AG04449 (cell line): ENCODE measurements at regions not wholly inside any gene's neighbourhood (a gene's known extent, or its start where the extent isn't known, plus 50 kb on each side); places are given as distances from the start of the nearest gene placed in this dataset.

ENCODE experiments used
- CTCF ChIA-PET: fragments of 350-600 bp; formaldehyde crosslinking; extraction: SDS; loops from one replicate; lab custom pipeline; 2021; ENCODE audit warnings: antibody characterized with exemption; lab: Yijun Ruan, JAX
- POLR2A ChIA-PET: fragments of 400-600, 350-600 bp; formaldehyde crosslinking; extraction: SDS; loops from one replicate; lab custom pipeline; 2020; ENCODE audit warnings: antibody characterized with exemption, inconsistent platforms; lab: Yijun Ruan, JAX
- DNase-seq: peaks from one replicate; pipeline ENCODE4 v3.0.0-alpha.2; 2010; ENCODE audit warnings: low read depth, low spot score
- H3K4me3 ChIP-seq: 2 replicates; pipeline ENCODE4 v1.5.1; 2011; ENCODE audit warnings: low read depth, mild to moderate bottlenecking, control low read depth, low read length
- TF ChIP-seq, protein P1 (sequence below): IDR thresholded peaks from one replicate; pipeline ENCODE4 v1.5.1; 2011; ENCODE audit warnings: mild to moderate bottlenecking, moderate library complexity, low read length, control low read depth, inconsistent platforms; ENCODE audit not compliant: insufficient read depth; ENCODE audit errors: missing control alignments

DNA sequence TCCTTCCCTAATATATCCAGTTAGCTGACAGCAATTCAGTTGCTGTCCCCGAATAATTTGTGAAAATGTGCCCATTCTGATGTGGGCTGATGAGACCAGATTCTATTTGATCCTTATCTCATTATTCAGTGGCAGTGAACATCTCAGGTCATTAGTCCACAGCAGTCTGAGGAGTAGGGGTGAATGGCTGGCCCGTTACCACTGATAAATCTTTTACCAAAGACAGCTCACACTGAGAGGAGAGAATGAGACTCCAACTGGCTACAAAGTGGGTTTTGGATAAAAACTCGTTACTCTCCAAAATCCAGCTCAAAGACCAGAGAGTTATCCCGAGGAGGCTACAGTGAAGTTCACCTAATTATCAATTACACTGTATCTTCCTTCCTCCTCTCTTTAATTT, 189.7 kb downstream of the TUSC7 start:
- ChIA-PET POLR2A (no interaction called here), CTCF (no interaction called here)
- TF ChIP-seq, protein P1, sequence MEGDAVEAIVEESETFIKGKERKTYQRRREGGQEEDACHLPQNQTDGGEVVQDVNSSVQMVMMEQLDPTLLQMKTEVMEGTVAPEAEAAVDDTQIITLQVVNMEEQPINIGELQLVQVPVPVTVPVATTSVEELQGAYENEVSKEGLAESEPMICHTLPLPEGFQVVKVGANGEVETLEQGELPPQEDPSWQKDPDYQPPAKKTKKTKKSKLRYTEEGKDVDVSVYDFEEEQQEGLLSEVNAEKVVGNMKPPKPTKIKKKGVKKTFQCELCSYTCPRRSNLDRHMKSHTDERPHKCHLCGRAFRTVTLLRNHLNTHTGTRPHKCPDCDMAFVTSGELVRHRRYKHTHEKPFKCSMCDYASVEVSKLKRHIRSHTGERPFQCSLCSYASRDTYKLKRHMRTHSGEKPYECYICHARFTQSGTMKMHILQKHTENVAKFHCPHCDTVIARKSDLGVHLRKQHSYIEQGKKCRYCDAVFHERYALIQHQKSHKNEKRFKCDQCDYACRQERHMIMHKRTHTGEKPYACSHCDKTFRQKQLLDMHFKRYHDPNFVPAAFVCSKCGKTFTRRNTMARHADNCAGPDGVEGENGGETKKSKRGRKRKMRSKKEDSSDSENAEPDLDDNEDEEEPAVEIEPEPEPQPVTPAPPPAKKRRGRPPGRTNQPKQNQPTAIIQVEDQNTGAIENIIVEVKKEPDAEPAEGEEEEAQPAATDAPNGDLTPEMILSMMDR = no peak
- no peak for DNase-seq
- H3K4me3 ChIP-seq = no peak overlapping the region

DNA sequence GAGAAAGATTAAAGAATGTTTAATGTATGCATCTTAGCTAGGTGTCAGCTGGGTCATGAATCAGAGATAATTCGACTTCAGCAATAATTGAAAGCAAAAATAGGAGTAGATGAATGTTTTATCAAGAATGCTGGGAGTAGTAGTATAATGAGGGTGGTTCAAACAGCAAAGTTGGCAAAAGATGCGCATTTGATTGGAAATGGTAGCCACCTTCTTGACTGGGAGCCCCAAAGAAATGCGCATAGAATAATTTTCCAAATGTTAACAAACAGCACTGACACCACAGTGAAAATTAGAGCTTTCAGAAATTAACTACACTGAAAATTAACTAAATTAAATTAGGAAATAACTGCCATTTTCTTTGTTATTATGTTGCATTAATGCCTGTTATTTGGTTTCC, 195.8 kb downstream of the TUSC7 start:
- CTCF ChIA-PET = no interaction called here
- TF ChIP-seq, protein P1 = no peak
- no peak for DNase-seq
- POLR2A ChIA-PET = no interaction called here
- H3K4me3 ChIP-seq = no peak overlapping the region

DNA sequence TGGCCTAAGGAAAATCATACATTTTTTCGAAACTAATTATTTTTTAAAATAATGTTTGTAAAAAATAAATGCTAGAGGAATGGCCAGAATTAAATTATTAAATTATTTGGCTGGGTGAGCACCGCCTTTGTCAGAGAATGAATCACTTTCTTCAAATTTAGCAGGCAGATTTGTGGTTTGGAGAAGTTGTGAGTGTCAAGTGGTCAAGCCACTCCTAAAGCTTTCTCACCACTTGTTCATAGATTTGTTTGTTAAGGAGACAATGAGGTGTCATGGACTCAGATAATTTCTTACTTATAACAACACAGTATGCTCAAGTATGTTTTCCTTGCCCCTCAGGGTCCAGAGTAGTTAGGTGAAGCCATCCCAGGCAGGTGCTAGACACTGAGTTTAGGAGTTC, 196.2 kb downstream of the TUSC7 start:
- ChIA-PET CTCF (no interaction called here), POLR2A (no interaction called here)
- H3K4me3 ChIP-seq = no peak overlapping the region
- no peak for DNase-seq
- TF ChIP-seq, protein P1 = no peak

DNA sequence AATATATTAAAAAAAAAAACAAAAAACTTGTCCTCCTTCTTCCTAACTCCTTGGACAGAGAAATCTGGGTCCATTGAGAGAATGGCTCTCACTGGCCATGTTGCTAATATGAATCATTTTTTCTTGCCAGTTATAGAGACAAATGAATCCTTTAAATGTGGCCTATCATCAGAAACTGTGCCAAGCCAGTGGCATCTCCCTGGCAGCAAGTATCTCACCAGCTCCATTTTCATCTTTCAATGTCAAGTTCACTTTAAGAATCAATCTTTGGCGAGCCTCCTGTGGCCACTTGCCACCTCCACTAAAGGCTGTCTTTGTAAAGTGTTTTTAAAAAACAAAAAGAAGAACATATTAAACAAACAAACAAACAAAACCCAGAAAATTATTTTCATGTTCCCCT, 202.5 kb downstream of the TUSC7 start:
- TF ChIP-seq, protein P1 = no peak
- DNase-seq = no peak
- H3K4me3 ChIP-seq = no peak overlapping the region
- ChIA-PET POLR2A (no interaction called here), CTCF (no interaction called here)

DNA sequence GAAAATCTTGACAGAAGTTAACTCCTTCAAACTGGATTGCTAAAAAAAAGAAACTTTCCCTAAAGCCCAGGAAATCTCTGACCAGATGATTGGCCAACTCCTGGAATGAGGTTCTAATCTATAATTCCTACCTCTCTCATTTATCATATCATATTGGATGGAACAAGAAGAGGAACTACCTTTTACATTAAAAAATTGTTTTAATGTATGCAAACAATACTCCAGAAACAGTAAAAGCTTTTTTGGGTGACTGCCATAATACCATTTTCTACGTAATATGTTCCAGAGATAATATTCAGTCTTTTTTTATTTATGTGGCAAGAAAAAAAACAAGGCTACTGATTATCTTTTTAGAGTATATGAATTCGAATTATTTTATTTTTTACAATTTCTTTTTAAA, 204.4 kb downstream of the TUSC7 start:
- TF ChIP-seq, protein P1 = no peak
- ChIA-PET CTCF (no interaction called here), POLR2A (no interaction called here)
- H3K4me3 ChIP-seq = no peak overlapping the region
- DNase-seq = no peak

DNA sequence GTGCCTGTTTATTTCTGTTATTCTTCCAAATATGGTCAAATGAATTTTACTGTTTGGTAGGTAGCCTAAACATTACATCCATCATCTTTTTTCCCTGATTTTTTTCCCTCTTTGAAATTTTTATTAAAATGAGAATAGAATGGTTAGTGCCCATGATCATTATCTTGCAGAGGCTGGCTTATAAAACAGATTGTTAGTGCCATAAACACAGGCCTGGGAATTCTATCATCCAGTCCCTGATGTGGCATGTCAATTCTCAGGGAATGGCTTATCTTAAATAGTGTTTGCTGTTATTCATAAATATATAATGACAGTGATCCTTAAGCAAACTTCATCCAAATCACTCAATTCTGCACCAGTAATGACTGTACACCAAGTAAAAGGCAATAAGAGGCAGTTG, 207.3 kb downstream of the TUSC7 start:
- no peak overlapping the region for H3K4me3 ChIP-seq
- TF ChIP-seq, protein P1 = no peak
- CTCF ChIA-PET = no interaction called here
- POLR2A ChIA-PET = no interaction called here
- DNase-seq = no peak
